Head of caudate nucleus (tissue), 42 donors: ENCODE measurements at regions not wholly inside any gene's neighbourhood (a gene's known extent, or its start where the extent isn't known, plus 50 kb on each side); places are given as distances from the start of the nearest gene placed in this dataset.

Experiments used
- DNase-seq, 42 donors: peaks; one replicate each; pipeline versions ENCODE4 v3.0.0 to v3.0.0-alpha.2; 2020 to 2021; ENCODE audit warnings: mixed read lengths in 7 of 42
- intact Hi-C: fragments of 100-400 bp; cut with DNase I; formaldehyde crosslinking; loops from one replicate; pipeline ENCODE4 v1.15.0; 2022

DNA sequence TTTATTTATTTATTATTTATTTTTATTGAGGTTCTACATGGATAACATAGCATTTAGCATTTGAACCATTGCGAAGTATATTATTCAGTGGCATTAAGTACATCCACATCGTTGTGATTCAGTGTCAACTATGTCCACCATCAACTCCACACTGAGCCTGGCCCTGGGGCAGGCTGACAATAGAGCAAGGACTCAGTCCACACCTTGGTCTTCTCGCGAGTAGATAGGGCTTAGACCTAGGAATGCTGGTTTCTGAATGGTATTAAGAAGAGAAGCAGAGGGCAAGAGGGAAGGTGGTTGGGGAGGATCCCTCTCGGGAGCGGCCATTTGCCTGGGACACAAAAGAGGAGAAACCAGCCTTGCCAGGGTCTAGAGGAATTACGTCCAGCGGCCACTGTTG lies 599.2 kb upstream of the MGMT start:
- peak in 2 of 42 donors; percentile 23 to 32 for DNase-seq
- intact Hi-C loops = no loop called here

DNA sequence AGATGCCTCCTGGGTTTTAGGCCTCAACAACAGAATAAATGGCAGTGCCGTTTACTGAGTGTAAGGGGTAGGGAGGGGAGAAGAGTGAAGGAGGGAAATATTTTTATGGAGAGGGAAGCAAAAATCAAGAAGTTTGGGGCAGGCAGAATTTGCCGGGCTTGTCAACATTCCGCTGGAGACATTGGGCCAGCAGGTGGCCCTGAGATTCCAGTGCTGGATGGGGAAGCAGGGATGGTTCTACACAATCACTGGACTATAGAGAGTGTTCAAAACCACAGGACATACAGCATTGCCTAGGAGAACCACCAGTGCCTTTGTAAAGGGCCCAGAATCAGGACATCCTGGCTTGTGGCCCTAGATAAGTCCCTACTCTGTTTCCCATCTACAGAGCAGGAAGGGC lies 598.6 kb upstream of the MGMT start:
- intact Hi-C loops = no loop called here
- DNase-seq = peak in 2 of 42 donors; percentile 25 to 30

DNA sequence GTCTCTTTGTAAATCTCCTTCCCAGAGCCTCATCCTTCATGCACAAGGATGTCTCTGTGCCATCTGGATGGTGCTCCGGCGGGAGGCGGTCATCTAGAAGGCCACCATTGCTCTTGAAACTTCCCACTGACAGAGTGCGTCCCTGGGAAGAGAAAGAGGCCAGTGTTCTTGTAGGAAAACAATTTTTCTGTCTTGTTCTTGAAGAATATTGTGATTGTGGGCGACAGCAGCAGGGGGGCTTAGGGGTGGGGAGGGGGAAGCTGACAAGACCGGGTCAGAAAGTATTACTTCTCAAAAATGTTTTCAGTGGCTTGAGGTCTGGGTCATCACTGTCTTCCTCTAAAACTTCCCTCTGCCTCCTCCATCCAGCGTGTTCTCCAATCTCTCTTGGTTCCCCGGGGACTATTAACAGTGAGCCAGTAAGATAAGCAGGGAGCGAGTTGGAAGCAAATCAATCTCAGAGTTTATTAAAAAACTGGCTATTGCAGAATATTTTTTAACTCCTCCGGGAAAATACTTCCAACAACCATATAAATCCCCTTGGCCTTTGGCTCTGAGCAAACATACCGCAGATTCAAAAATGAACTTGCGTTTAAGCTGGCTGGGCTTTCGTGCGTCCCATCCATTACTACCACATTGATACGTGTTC lies 597.8 kb upstream of the MGMT start:
- peak in 3 of 42 donors; percentile 5 to 19 (median 17) for DNase-seq
- intact Hi-C loops = no loop called here

DNA sequence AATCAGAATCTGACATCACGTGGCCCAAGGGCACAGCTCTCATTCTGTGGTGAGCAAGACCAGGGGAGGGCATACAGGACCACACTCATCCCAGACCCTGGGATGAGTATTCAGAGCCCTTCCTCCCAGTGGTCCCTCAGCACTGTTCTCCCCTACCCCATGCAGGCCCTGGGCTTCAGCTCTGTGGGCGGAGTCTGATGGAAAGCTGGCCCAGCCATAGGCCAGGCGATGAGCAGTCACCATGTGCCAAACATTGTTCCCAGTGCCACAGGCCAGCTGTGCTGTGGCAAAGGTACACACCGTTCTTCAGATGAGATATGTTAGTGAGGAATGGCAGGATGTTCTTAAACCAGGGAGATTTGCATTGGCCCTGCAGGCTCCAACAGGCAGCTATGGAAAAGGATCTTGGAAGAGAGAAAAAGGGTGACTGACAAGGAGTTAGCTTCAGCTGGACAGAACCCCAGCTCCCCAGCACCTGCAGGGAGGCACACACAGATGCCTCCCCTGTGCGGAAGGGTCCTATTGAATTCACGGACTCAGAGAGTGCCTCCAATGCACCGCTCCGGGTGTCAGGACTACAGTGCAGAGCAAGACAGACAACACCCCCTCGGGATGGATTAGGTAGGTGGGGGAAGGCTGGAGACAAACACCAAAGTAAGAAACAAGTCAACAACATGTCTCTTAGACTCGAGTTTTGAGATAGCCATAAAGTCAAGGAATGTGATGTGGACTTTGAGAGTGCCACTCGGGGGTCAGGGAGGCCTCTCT lies 596.0 kb upstream of the MGMT start:
- peak in 1 of 42 donors; percentile 30 for DNase-seq
- intact Hi-C loops = no loop called here

DNA sequence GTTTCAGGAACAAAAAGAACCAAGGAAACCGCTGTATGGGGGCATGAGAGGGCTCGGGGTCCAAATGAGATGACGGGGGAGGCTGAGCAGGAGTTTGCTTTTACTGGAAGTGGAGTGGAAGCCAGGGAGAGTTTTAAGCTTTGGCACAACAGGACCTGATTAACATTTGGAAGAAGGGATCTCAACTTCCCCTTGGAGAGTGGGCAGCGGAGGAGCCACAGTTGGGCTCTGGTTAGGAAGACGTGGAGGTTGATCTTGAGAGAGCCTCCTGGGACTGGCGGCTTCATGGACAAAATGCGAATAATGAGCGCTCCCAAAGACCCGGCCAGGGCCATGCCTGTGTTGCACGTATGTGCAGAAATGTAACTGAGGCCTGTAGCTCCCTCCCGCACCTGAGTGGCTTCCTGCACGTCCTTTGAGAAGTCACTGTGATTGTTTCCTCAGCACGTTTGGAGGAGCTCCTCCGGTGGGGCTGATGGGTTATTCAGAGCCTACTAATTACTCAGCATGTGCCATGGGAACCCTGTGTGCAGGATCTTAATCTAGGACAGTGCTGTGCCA lies 595.3 kb upstream of the MGMT start:
- DNase-seq = peak in 1 of 42 donors; percentile 4
- intact Hi-C loops = no loop called here

DNA sequence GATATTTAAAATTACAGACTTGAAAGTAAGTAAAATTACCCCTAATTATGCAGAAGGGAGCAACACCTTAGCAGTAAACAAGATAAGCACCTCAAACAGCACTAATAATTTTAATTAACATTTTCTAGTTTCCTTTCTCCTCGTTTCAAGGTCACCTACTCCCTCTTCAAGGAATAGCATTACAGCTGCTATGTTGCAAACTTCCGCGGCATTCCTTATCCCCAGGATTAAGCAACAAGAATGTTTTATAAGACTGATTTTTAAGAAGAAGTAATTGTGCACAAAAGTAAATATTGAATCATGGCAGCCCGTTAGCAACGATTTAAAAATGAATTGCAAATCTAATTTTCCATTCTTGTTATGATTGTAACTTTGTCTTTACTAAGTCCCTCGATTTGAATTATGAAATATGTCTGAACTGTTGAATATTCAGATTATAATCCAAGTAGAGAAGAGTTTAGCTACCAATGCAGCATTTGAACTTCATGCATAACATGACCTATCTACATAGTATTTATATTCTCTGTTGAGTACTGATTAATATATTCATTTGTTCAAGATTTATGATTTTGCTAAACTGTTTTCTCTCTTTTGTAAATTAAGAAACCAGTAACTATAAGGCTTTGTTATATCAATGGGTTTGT lies 593.5 kb upstream of the MGMT start:
- intact Hi-C loops = no loop called here
- DNase-seq = no peak

DNA sequence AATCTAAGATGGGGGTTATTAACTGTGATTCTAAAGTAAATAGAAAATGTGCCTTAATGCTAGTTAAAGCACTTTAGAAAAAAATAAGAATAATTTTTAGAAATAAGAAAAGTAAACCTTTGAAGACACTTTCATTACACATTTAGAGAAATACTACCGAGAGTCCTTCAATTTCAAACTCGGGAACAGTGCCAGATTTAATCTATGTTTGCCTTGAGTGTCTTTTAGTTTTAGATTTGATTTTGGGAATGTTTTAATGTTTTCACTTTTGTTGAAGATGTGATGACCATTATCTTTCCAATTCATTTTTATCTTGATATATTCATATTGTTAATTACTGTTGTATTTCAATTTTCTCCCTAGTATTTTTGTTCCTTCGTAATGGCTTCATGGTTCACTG lies 592.7 kb upstream of the MGMT start:
- no peak for DNase-seq
- intact Hi-C loops = no loop called here

DNA sequence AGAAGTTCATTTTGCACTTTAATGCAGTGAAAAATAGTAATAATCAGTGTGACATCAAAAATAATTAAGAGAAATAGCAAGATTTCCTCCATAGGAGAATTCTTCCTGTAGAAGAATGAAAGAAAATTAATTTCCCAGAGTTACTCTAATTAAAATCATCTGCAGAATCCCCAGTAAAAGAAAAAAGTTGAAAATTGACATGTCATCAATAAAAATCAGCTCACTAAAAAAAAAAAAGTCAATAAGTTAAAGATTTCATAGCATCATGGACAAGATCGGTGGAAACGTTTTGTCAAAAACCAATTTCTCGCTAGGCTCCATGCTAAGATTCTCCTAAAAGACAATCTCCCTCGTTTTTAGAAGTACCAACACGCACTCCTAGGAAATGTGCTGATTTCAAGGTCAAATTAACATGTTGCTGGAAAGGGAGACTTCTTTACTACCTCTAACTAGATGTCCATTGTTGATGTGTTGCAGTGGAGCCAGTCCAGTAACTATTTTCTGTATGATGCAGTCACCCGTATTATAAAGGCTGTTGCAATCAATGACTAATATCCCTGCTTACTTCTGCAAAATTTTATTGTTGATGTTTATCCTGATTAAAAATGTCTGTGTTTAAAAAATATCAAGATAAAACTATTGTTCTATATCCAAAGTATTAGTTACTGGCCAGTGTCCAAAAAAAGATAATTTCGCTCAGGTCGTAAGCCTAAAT lies 591.9 kb upstream of the MGMT start:
- DNase-seq = no peak
- intact Hi-C loops = no loop called here

DNA sequence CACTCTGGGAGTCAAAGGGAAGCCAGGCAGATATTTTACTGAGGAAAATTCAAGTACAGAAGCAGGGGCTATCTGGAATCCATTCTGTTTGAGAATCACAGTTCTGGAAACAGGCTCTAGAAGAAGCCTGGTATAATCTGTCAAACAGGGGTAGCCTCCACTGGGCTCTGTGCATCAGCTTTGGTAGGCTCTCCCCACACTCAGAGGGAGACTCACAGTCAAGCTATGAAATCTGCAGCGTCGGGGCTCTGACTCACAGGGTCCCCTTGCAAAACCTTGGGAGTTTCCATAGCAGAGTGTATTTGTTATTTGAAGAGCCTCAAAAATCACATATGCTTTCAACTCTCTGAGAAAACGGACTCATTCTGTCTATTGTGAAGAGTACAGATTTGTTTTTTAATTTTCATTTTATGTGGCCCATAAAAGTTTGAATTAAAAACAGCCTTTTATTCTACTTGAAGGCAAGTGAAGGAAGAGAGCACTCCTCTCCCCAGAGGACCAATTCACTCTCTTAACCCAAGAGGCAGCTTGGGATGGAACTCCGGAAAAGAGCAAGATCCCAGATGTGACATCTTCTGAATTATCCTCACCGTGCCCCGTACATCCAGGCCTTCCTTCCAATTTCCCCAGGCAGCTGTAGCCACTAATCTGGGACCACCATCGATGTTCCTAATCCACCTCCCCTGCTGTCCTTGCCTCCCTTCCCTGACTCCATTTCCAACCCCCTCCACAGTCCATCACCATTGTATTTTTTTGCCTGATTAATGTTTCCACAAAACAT lies 590.9 kb upstream of the MGMT start:
- peak in 1 of 42 donors; percentile 13 for DNase-seq
- intact Hi-C loops = no loop called here

DNA sequence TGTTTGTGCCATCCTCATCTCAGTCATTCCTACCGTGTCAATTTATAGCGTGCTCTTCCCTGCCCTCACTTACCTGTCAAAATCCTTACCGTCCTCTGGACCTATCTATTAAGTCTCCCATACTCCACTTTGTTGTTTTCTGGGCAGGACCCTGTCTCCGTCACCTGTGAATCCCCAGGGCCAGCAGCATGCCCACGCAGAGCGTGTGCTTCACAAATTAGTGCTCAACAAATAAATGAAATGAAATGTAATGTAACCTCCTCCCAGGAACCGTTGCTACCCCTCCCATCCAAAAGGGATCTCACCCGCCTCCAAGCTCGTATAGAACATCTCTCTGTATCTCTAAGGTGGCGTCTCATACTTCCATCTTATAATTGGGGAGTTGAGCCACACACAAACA lies 589.9 kb upstream of the MGMT start:
- intact Hi-C loops = no loop called here
- no peak for DNase-seq

DNA sequence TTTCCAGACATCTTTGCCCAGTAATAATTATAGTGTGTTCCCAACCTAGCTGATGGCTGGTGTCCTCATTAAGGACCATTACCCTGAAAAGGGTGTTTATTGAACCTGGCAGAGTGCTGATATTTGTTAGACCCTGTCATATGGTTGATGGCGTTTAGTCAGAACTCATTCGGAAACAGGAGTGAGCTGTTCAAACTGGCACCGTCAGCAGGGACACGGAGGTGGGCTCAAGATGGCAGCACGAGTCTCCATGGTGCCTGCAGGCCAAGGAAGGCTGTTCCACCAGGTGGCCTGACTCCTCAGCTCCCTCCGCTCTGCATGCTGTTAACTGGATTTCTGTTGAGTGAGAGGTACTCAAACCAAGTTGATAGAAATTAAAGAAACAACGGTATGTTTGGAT lies 589.1 kb upstream of the MGMT start:
- DNase-seq = peak in 1 of 42 donors; percentile 20
- intact Hi-C loops = no loop called here

DNA sequence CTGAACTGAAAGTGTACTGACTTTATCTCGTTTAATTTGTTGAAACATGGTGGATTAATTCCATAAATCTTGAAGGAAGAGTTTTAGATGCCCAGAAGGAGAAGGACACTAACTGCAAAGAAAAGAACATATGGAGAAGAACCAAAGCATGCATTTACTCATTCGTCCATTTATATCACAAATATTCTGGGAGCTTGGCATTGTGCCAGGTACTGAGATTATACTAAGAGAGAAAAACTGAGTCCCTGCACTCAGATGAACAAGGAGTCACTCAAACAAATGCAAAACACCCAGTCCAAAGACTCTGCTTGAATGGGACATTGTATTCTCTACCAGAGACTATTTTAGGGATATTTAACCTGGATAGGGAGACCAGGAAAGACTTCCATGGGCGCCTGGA lies 588.0 kb upstream of the MGMT start:
- intact Hi-C loops = no loop called here
- no peak for DNase-seq

DNA sequence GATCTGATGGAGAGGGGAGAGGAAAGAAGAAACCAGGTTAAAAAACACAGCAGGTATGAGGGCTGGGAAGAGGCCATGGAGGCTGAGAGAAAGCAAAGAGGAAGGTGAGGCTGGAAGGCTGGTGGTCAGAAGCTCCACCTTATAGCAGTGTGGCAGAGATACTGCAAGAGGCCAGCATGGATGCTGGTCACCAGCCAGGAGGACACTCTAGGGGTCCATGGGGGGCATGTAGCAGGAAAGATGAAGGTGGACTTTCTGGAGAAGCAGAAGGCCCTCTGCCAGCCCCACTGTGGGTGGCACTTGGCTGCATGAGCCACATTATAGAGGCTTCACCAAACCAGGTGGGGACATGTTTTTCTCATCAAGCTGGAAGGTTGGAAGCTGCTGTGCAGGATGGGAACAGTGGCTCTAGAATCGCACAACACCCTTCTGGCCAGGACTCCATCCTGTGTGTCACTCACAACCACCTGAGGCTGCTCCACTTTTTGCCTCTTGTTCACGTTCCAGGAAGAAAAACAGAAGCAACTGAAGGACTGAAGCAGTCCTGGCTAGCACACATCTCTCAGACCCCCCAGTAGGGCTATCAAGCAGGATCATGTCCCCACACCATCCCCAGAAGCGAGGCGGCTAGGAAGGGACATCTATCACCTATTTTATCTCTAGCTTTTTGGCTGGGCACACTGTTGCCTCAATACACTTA lies 587.5 kb upstream of the MGMT start:
- DNase-seq = peak in 2 of 42 donors; percentile 4 to 8
- intact Hi-C loops = no loop called here

DNA sequence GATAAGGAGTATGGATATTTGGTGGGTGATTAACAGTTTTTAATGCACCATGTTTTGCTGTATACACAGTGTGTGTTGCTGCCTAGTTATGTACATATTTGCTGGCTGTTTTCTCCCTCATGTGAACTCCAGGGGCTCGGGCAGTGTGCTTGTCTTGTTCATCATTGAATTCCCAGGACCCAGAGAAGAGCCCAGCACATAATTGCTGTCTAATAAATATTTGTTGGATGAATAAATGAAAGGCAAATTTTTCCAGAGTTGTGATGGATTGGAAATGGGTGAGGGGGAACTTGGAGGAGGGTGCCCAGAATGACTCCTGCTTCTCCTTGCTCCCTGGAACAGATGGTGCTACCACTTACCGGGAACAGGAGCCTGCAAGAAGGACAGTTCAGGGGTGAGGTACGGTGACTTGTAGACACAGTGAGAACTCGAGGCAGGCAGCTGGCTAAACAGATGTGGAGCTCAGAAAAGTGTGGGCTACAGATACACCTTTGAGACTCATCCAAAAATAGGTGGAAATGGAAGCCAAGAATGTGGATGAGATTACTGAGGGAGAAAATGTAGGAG lies 586.8 kb upstream of the MGMT start:
- intact Hi-C loops = no loop called here
- peak in 3 of 42 donors; percentile 2 to 13 (median 4) for DNase-seq

DNA sequence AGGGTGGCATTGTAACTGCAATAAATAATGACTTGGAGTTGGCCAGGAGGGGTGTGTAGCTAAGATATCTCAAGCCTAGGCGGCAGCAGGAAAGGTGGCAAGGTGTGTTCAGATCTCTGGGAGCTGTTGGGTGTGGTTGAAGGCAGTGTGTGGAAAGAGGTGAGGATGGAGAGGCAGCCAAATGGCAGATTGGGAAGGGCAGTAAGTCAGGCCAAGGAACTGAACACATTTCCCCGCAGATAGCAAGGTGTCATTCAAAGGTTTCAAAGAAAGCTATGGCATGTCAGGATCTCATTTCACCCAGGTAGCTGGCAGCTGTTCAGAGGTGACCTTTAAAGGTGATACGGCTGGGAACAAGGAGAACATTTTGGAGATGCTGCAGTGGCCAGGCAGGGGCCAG lies 586.0 kb upstream of the MGMT start:
- intact Hi-C loops = no loop called here
- DNase-seq = peak in 1 of 42 donors; percentile 19

DNA sequence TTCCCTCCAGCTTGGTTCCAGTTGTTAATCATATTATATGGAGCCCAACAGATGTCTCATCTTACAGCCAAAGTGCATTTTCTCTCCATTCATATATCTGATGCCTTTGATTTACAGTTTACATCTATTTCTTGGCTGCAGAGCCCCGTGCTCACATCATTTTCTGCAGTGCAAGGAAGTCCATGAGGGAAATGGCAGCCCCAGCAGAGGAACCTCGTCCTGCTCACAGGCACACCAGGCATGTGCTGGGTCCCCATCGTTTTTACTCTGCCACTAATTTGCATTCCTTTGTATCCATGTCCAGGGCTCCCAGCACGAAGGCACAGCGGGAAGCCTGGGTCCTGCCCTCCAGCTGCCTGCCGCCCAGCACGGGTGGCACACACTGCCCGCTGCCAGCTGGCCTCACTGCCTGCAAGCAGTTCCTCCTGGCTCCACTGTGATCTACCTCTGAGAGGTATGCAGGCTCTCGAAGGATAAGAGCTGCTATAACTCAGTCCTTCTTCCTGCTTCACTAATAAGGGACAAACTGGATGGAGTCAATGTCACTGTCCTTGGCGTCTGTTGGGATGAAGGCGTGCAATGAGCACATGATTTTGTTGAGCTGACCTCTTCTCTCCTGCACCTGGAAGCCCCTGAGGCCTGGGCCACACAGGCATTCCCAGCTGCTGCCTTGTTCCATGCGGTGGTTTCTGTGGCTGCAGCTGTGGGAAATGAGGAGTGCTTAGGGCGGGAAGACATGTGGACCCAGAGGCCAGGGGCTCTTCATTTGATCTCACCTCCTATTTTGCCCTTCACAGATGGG lies 583.6 kb upstream of the MGMT start:
- intact Hi-C loops = no loop called here

DNA sequence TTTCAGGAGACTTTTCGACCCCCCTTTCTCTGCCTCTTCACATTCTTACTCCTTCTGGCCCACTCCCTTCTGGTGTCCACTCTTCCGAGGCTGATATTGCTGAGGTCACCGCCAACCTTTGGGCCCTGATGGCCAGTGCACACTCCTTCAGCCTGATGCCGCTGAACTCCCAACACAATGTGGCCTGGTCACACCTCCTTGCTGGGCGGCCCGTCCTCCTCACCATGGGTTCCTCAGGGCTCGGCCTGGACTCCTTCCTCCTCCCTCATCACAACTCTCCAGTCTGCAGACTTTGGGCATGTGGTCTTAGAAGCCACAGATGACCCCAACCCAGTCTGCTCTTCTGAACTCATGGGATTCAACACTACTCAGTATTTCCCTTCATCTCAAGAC lies 583.0 kb upstream of the MGMT start:
- no peak for DNase-seq
- intact Hi-C loops = no loop called here

More for the DNA sequence above, 583.6 kb upstream of the MGMT start:
- peak in 1 of 42 donors; percentile 28 for DNase-seq
